Glutamatergic neuron (in vitro differentiated cells): ENCODE measurements at regions not wholly inside any gene's neighbourhood (a gene's known extent, or its start where the extent isn't known, plus 50 kb on each side); places are given as distances from the start of the nearest gene placed in this dataset.

Experiments used
- DNase-seq: peaks from one replicate; pipeline ENCODE4 v3.0.0; 2022
- H3K27ac Mint-ChIP-seq: one replicate; pipeline ENCODE4 v1.8.0; 2020; ENCODE audit warnings: mild to moderate bottlenecking, mixed read lengths, inconsistent platforms; ENCODE audit not compliant: unreplicated experiment
- H3K27me3 Mint-ChIP-seq: one replicate; pipeline ENCODE4 v1.8.0; 2020; ENCODE audit warnings: mild to moderate bottlenecking, moderate library complexity, mixed read lengths, inconsistent platforms; ENCODE audit not compliant: unreplicated experiment
- H3K36me3 Mint-ChIP-seq: one replicate; pipeline ENCODE4 v1.8.0; 2020; ENCODE audit warnings: mild to moderate bottlenecking, mixed read lengths, inconsistent platforms; ENCODE audit not compliant: unreplicated experiment
- H3K4me1 Mint-ChIP-seq: one replicate; pipeline ENCODE4 v1.8.0; 2020; ENCODE audit warnings: mild to moderate bottlenecking, low read depth, mixed read lengths, inconsistent platforms; ENCODE audit not compliant: unreplicated experiment
- H3K4me3 Mint-ChIP-seq: one replicate; pipeline ENCODE4 v1.8.0; 2020; ENCODE audit warnings: mild to moderate bottlenecking, mixed read lengths, inconsistent platforms; ENCODE audit not compliant: unreplicated experiment
- H3K9me3 Mint-ChIP-seq: one replicate; pipeline ENCODE4 v1.8.0; 2020; ENCODE audit warnings: mild to moderate bottlenecking, moderate library complexity, mixed read lengths, inconsistent platforms; ENCODE audit not compliant: unreplicated experiment
- TF ChIP-seq, protein P1 (sequence below): fragments of 200-600 bp; sonication (generic); IDR thresholded peaks from one replicate; pipeline ENCODE4 v1.5.0; 2021; ENCODE audit not compliant: partially characterized antibody, unreplicated experiment

DNA sequence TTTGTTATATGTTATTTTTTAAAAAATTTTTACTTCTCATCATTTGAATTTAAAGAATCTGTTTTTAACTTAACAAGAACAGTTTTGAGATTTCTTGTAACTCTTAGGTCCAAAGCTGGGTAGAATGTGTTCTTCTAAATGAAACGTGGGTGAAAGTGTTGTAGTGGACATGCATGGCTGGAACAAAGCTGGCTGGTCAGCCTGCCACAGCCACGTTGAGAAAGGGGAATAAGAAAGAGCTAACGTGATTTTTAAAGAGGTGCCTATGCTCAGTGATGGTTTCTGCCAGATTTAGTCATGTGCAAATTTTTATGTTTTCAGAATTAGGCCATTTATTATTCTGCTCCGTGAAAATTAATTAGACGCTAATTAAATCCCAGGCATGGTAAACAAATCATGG is 203.9 kb upstream of the COL3A1 start:
- Mint-ChIP-seq H3K4me1 (no peaks in the 10 kb centered on the region), H3K36me3 (no peaks in the 10 kb centered on the region), H3K27me3 (no peaks in the 10 kb centered on the region), H3K4me3 (no peak overlapping the region), H3K27ac (no peak overlapping the region), H3K9me3 (no peaks in the 10 kb centered on the region)
- TF ChIP-seq, protein P1, sequence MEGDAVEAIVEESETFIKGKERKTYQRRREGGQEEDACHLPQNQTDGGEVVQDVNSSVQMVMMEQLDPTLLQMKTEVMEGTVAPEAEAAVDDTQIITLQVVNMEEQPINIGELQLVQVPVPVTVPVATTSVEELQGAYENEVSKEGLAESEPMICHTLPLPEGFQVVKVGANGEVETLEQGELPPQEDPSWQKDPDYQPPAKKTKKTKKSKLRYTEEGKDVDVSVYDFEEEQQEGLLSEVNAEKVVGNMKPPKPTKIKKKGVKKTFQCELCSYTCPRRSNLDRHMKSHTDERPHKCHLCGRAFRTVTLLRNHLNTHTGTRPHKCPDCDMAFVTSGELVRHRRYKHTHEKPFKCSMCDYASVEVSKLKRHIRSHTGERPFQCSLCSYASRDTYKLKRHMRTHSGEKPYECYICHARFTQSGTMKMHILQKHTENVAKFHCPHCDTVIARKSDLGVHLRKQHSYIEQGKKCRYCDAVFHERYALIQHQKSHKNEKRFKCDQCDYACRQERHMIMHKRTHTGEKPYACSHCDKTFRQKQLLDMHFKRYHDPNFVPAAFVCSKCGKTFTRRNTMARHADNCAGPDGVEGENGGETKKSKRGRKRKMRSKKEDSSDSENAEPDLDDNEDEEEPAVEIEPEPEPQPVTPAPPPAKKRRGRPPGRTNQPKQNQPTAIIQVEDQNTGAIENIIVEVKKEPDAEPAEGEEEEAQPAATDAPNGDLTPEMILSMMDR, result no peak
- no peak for DNase-seq

DNA sequence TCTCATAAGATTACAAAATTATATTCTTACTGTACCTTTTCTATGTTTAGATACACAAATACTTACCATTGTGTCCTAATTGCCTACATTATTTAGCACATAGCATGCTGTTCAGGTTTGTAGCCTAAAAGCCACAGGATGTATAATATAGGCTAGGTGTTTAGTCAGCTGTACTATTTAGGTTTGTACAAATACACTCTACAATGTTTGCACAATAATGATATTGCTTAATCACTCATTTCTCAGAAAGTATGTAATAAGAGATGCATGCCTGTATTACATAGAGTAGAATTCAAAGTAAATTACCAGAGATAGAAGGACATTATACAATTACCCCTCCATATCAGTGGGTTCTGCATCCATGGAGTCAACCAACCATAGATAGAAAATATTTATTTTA is 201.1 kb upstream of the COL3A1 start:
- Mint-ChIP-seq H3K4me3 (no peak overlapping the region), H3K27ac (no peak overlapping the region), H3K4me1 (no peaks in the 10 kb centered on the region), H3K36me3 (no peaks in the 10 kb centered on the region), H3K27me3 (peaks cover 3% of the 10 kb centered on the region), H3K9me3 (no peaks in the 10 kb centered on the region)
- DNase-seq, result no peak
- TF ChIP-seq, protein P1, result no peak

DNA sequence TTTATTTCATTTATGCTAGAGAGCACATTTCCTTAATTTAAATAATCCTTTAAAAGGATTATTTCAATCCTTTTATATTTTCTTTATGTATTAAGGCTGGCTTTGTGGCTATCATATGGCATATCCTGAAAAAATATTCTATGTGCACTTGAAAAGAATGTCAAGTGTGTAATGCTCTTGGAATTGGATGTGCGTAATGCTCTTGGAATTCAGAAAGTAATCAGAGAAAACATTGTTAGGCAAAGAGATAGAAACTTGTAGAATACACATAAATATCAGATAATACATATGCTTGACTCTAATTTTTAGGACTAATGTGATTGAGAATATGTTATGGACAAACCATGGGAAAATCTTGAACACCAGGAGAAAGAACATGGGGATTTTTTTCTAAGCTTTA is 197.5 kb upstream of the COL3A1 start:
- no peaks in the 10 kb centered on the region for H3K4me1 Mint-ChIP-seq
- no peak overlapping the region for H3K4me3 Mint-ChIP-seq
- no peaks in the 10 kb centered on the region for H3K9me3 Mint-ChIP-seq
- peaks cover 3% of the 10 kb centered on the region for H3K27me3 Mint-ChIP-seq
- no peak for DNase-seq
- H3K36me3 Mint-ChIP-seq, result no peaks in the 10 kb centered on the region
- no peak overlapping the region for H3K27ac Mint-ChIP-seq
- TF ChIP-seq, protein P1, result no peak

DNA sequence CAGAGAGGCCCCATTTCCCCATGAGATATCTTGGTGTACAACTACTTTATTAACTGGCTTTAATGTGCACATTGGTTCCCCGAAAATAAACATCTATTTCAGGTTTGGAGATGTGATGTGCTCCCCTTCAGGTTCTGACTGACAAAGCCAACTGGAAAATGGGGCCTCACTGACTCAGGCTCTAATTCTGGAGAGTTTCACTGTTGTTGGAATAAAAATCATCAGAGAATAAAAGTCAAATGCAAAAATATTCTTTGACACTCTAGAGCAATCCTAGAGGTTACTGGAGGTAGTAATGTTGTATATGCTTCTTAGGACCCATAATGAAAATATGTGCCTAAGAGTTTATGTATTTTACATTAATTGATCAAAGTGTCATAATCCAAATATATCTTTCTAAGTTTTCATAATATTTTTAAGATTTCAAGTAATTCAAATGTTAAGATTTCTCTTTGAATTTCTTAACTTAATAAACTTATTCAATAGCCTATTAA is 189.9 kb upstream of the COL3A1 start:
- no peak for DNase-seq
- Mint-ChIP-seq H3K4me1 (peaks cover 3% of the 10 kb centered on the region), H3K27me3 (no peaks in the 10 kb centered on the region), H3K9me3 (no peaks in the 10 kb centered on the region), H3K4me3 (no peak overlapping the region), H3K36me3 (no peaks in the 10 kb centered on the region), H3K27ac (no peak overlapping the region)
- TF ChIP-seq, protein P1, result no peak

DNA sequence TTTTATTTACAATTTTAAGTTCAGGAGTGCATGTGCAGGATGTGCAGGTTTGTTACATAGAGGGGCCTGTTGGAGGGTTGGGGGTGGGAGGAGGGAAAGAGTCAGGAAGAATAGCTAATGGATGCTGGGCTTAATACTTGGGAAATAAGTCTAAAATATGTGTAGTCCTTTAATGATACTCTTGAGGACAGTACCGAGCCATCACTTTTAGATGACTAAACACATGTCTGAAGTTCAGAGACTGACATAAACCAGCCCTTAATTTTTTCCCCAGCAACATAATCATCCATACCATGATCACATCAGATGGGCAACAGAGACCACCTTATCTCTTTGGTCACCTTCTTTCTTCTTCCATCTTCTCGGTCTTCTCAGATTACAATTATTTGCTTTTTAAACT is 189.1 kb upstream of the COL3A1 start:
- Mint-ChIP-seq H3K27ac (no peak overlapping the region), H3K27me3 (no peaks in the 10 kb centered on the region), H3K4me1 (peaks cover 3% of the 10 kb centered on the region)

More for the DNA sequence above, 189.1 kb upstream of the COL3A1 start:
- TF ChIP-seq, protein P1, result no peak
- Mint-ChIP-seq H3K4me3 (no peak overlapping the region), H3K36me3 (no peaks in the 10 kb centered on the region), H3K9me3 (no peaks in the 10 kb centered on the region)
- DNase-seq, result no peak
